Stimulated activated CD4-positive, alpha-beta T cell treated with anti-CD3 and anti-CD28 coated beads, Interleukin-2, amount 100 ng/mL, for 24 hours (primary cell): ENCODE measurements at regions not wholly inside any gene's neighbourhood (a gene's known extent, or its start where the extent isn't known, plus 50 kb on each side); places are given as distances from the start of the nearest gene placed in this dataset.

Experiments used
- DNase-seq, 2 donors: peaks; one replicate each; pipeline ENCODE4 v3.0.0-alpha.2; 2020

DNA sequence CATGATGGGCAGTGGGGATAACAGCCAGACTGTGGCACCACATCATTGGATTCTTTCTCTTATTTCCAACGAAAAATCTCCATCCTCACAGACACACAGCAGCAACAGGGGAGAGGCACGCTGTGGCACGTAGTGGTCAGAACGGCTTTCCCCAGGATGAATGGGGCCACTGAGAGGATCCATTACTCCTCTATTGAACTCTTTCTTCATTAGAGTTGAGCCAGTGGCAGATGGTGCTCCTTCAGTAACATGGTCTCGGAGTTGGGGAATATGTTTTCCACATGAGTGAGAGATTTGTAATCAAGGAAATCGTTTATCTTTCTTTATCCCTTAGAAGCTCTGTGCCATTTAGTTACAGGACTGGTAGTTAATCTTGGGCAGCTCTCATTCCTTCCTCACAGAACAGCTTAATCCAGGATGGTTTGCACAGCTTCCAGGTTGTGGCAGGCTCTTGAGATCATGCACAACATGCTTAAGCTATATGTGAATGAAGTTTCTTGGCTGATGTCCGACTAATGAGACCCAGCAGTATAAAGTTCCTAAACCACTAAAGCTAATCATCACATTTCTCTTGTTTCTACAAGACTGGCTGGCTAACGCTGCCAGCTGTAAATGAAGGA, 180.5 kb upstream of the SLC10A2 start:
- no peak for DNase-seq

DNA sequence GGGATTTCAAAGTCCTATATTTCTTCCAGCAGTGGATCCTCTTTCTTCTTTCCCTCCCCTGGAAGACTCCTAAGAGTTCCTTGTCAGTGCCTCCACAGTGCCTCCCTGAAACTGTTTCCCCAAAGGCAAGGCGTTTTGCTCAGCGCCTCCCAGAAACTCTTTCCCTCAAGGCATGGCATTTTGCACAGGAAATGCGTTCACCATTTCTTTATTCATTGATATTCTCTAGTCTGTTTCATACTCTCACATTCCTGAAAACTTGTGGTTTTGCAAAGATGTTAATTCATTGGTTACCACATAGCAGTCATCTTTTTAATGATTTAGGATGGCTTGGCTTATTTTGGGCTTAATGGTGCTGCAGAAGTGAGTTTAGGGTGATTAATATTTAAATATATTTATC, 177.3 kb upstream of the SLC10A2 start:
- no peak for DNase-seq

DNA sequence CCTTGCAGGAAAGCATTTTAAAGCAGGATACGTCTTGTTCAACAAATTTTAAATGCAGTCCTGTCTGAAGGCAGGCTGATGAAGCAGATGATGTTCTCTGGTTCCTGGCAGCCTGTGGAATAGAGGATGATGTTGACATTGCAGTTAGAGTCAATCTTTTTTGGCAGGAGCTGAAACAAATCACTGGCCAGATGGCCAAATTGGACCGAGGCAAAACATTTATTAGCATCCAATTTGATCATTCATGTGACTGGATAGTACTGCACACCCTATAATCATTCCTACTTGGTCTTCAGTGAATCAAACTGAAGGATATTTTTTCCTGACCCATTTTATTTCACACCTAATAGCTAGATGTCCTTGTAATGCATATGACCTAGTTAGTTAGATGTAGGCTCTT, 172.2 kb upstream of the SLC10A2 start:
- no peak for DNase-seq

DNA sequence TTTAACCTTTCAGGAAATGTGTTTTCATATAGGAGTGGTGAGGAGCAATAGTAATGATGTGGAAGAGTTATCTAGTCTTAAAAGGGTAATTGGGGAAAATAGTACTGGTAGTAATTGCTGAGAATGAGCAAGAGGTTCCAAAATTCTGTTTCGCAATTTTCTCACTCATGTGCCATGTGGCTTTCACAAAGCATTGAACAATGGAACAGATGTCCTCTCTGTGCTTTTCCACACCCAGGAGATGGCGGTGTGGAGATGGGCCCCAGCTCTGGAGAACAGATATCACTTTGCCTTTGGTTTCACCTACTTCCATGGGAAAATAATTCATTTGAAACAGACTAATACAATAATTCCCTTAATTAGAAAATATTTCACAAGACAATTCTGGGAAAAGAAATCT, 170.0 kb upstream of the SLC10A2 start:
- no peak for DNase-seq

DNA sequence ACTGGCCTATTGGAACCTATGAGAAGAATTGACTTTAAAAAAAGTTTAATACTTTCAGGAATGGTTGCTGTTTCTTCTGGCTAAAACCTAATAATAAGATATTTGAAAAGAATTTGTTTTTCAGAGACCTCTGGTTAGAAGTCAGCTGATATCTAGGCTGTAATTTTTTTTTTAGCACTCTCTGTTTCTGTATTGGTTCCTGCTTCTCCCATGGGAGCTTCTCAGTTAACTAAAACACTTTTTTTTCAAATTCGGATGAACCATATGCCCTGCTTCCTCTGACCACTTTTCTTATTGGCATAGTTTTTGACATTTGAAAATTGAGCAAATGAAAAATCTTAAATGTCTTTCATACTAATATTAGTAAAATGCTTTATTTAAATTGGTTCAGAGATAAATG, 163.5 kb upstream of the SLC10A2 start:
- DNase-seq: no peak

DNA sequence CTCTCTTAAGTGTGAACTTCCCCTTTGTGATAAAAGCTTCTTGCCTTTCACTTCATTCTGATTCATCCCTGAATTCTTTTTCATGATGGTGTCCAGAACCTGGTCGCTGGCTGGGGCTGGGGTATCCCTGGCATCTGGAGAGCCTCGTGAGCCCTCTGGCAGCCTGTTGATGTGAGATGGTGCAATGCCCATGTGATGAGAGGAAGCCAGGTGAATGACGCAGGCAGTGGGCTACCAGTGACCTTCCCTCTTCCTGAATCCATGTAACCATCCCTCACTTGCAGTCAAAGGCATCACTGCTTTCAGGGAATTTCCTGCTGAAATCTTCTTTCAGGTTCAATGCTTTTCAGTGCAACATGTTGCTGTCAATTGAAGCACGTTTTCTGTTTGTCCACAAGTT, 158.6 kb upstream of the SLC10A2 start:
- no peak for DNase-seq

DNA sequence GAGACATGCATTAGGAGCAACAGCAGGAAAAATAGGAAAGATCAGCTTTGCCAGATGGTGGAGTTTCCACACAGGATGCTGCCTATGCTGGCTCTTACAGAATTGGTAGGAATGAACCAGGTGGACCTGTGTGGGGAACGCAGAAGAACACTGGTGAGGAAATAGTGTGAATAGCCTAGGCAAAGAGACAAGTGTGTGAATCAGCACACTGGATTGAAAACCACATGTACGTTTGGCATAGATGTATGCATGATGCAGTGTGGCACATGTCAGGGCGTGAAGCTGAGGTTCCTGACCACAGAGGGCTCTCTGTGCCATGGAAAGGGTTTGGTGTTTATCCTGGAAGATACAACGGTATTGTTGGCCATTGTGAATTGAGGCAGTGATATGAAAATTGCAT, 156.5 kb upstream of the SLC10A2 start:
- DNase-seq: no peak

DNA sequence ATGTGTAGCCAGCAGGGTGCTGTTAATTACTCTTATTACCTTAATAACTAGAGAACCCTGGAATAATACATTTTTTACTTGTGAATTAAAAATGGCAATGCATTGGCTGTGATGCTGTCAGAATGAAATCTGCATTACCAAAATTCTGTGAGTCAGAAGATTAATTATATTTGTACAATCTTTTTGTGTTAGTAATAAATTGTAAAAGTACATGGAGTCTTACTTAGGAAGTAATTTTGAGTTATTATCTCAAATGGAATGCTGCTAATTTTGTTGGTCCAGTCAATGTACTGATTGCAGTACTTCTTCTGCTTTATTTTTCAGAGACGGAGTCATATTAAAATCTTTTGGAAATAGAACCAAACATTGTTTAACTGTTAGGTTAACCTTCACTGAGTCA, 152.0 kb upstream of the SLC10A2 start:
- DNase-seq: no peak

DNA sequence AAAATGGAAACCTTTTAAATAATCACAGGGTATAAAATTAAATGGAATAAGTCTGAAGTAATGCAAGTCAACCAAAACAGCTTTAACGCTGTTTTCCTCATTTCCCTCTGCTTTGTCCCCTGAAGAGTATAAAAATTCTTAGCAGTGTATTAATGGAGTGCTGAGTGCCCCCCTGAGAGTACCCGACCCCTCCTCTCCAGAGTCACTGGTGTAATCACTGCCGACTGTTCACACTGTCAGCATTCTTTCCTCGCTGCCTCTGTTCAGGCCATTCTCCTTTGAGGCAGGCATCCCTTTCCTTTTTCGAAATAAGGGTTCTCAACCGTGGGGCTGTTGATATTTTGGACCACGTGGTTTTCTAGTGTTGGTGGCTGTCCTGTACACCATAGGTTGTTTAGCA, 146.9 kb upstream of the SLC10A2 start:
- DNase-seq: no peak

DNA sequence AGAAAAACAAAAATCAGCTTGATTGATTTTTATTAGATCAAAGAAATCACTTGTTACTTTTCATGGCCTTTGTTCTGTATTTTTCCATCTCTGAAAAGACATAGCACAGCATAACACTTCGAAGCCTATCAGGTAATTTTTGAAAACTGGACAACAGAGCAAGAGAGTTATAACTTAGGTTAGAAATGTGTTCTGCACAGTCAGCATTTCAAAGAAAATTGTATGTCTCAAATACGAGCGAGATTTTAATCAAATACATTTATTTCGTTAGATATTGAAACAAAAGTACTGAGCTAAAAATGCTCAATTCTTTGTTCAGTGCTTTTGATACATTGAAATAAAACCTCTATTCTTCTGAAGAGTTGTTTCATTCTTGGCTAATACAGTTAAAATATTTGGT, 144.1 kb upstream of the SLC10A2 start:
- no peak for DNase-seq

DNA sequence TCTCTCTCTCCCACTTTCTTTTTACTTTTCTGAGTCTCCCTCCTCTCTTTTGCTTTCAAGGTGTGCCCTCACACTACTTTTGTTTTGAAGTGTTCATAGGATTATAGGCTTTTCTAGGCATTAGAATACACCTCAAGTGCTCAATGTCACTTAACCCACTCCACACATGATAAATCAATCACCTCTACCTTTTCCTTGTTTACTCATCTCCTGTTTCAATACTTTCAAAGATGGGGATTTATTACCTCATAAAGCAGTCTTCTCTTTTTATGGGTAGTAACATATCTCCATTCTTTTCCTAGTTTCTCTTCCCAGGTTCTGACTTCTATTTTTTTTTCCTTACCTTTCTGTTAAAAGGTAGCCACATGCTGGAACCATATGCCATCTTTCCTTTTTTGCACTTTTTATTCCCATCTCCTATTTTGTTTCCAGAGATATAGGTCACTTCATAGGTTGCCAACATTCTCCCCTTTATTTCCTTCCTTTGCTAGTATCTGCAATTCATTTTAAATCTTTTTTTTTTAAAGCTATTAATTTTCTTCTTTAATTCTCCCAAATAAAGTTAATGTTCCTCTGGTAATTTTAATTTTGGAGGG, 137.6 kb upstream of the SLC10A2 start:
- no peak for DNase-seq

DNA sequence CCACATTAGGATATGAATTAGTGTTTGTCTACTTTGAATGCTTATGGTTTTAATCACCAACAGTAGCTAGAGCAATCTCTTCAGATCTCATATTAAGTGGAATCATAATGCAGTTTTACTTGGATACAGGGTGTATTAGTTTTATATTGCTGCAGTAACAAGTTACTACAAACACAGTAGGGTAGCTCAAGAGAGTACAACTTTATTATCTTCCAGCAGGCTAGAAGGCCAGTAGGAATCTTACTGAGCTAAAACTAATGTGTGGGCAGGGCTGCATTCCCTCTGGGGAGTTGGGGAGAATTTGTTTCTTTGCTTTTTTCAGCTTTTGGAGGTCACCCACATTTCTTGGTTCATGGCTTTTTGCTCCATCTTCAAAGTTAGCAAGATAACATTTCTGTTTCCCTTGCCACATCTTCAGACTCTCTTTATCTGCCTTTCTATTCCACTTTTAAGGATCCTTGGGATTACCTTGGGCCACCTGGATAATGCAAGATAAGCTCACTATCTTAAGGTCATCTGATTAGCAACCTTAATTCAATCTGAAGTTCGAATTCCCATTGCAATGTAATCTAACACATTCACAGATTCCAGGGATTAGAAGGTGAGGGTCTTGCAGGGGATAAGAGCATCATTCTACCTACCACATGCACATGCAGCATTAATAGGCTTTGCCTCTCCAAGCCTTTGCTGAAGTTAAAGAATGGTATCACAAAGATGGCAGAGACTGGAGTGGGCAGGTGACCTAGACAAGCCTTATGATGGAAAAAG, 134.1 kb upstream of the SLC10A2 start:
- no peak for DNase-seq

DNA sequence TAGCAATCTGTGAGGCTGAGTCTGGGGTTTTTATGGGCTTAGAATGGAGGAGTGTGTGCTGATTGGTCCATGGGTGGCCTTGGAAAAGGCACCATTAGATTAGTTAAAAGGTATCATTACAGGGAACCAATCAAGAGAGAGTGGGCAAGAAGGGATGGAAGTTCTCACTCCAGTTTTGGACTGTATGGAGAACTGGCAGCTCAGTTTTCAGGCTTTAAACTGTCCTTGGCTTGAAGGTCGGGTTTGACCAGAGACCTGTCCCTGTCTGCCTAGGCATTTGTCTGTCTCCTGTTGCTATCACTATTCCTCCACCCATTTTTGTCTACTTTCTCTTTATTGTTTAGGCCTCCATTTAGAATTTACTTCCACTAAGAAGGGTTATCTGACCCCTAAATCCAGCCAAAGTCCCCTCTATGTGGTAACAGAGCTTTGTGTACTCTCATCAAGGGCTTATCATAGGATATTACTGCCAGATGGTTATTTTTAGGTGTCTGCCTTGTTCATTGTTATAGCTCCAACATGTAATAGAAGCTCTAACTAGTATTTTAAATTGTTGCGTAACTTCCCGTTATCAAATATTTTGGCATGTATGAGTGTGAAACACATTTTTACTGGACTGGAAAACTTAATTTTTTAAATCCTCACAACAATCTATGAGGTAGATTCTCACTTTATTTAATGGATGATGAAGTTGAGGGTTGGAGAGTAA, 133.3 kb upstream of the SLC10A2 start:
- DNase-seq: no peak

DNA sequence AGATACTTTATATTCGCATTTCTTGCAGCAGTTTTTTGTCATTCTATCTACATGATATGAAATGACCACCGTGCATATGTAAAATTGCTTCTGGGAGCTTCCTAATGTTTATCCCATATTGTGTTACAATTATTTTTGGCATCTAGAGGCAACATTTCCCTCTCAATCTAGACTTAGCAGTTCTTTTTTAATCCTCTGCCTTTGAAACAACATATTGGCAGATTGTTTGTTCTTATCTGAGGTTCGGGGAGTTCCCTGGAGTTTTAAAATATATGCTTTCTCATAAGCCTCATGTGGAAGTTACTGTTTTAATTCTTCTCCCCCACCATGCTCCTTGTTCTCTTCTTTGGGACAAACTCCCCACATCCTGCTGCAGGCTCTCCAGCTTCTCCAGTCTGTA, 130.1 kb upstream of the SLC10A2 start:
- no peak for DNase-seq

DNA sequence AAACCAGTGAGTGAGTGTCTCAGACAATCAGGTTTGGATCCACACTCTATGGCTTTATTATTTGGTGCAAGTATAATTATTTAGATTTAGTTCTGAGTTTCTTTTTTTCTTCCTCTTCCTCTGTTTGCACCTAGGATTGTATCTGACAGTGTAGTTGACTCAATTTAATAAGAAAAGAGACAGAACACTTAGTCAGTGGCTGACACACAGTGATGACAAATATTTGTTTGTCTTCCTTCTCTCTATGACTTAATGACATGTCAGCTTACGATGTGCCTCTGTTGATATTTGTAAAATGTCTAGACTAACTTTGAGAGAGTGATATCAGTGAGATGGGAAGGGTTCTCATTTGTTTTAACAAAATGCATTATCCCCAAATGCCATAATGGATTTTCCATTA, 129.5 kb upstream of the SLC10A2 start:
- DNase-seq: no peak

DNA sequence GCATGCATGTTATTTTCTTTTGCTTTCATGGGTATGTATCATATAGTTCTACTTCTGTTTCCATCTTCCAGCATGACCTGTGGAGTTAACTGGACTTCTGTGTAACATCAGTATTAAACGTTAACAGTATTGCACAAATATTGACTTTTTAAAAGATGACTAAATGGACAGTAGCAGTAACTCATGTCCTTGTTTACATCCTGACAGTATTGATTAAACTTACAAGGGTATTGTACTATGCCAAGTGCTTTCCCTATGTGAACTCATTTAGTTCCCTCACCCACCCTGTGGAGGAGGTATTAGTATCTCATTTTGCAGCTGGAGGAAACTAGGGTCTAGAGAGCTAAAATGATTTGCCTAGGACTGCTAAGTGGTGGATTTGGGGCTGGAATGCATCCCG, 128.7 kb upstream of the SLC10A2 start:
- DNase-seq: no peak

DNA sequence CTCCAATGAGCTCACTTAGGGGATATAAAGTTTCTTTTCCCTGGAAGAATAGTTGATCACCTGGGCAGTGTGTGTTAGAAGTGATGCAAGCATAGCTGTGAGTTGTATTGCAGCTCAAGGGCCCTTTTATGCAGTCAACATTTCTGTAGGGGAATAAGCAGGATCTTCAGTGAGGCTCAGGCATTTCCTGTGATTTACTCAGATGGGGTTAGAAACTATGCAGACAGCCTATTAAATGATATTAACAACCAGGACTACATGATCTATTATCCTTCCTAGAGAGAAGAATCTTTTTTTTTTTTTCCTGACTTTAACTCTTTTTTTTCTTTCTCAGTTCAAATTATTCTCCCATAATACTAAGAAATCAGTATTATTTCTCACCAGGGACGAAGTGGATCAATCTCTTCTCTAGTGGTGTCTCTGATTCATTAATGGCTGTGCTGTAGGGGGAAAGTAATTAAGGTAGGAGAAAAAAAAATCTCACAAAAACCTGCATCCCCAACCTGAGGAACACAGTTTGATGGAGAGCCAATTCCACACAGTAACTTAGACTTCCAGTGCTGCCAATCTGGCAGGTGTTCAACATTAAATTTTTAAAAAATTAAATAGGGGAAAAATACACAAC, 126.4 kb upstream of the SLC10A2 start:
- DNase-seq: no peak

DNA sequence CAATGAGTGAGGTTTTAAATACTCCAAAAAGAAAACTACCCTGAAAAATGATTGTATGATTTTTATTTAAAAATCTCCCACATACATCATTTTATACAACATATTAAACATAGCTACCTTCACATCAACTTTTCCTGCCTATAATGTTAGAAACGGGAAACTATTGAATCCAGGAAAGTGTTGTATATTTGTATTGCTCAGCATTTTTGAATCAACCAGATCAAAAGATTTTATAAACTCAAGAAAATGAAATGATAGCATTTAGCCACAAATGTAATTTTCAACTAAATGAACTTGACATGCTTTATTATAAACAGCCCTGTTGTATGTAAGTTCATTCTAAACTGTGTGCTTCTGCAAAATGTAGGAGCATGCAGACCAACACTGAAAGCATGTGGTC, 124.6 kb upstream of the SLC10A2 start:
- no peak for DNase-seq

DNA sequence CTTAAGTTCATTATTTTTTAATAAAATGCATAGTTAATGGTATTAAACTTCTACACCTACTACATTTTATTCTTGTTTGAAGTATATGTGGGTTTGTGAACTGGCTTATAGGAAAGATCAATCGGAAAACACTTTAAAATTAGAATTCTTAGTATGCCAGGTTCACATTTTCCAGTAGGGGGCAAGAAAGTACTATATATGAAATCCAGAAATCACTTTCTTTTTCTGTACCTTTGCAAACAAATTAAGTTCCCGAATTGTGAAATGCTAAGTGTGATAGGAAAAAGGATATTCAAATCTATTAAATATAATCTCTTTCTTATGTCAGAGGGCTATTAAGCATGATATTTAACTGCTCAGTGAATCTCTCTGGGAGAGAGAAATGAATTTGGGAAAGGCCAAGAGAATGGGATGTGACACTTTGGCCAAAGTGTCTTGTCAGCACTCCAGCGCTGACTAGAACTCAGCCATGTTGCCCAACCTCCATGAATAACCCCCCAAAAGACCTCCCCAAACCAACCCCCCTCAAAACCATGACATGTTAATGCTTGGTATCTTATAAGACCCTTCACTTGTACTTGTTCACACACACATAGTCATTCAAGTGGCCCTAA, 122.6 kb upstream of the SLC10A2 start:
- DNase-seq: no peak

DNA sequence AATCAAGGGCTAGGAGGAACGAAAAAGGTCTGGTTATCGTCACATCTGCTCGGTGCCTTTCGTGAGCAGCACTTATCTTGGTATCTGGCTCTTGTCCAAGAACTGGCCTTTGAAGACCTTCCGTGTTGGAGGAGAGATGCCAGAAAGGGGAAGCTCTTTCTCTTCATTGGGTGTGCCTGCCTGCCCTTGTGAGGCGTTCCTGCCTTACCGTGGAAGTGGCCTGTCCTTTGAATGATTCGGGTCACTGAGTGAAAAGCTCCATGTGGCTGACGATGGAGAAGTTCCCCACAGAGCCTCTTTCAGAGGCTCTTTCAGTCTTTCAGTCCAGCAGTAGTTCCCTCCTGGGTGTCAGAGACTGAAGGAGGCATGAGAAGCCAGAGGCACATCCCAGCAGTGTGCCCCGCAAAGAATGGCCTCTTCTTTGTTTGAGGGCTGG, 121.5 kb upstream of the SLC10A2 start:
- no peak for DNase-seq

DNA sequence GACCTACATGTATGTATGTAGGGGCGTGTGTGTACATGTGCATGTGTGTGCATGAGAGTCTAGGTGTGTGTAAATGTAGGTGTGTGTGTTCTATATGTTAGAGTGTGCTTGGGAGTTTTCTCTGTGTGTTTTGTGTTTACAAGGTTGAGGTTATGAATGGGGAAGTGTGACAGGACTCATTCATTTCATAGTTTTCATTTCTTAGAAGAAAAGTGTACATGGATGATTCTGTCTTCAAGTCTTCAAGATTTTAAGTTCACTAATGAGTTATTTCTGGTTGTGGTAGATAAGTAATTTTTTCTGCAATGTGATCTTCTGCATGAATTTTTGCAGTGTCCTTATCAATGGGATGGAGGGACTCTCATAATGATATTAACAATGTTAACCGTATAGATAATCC, 118.2 kb upstream of the SLC10A2 start:
- no peak for DNase-seq

DNA sequence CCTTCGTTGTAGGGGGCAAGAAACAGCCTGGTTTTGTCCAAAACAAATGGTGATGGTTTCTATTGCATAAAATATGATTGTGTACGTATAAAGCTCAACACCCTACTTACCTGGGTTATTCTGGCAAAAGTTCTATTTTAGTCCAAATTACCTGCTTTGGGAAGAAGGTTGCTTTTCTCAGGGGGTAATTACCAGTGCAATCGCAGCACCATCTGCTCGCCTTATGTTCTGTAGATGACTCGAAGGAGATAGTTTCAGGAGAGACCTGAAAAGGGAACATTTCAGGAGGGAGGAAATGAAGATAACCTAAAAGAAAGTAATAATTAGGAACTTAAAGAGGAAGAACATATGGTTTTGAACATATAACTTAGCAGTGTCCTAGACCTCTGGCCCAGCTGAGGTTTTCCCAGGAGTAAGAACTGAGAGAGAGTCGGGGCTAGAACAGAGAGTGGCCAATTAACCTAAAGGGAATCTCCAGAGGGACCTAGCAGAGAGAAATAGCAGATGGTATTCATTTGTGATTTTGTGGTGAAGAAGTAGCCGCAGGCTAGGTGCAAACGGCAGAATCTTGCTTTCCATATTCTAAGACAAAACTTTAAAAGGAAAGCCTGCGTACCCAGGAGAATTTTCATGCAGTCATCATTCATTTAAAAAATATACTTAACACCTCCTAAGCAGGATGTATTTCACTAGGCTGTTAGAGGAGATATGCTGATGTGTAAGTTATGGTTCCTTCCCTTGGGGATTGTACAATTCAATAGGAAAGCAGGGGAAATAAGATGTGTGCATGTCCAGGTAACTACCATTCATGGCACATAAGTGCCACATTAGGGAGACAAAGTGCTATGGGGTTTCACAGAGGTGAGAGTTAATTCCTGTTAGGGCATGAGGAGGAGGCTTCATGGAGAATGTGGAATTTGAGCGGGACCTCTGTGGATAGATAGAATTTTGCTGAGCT, 113.0 kb upstream of the SLC10A2 start:
- DNase-seq: no peak
